Coronary artery (tissue), 2 donors: ENCODE measurements at regions not wholly inside any gene's neighbourhood (a gene's known extent, or its start where the extent isn't known, plus 50 kb on each side); places are given as distances from the start of the nearest gene placed in this dataset.

Source experiments
- DNase-seq: peaks from one replicate; pipeline ENCODE4 v3.0.0-alpha.2; 2017; ENCODE audit warnings: low spot score
- H3K27ac ChIP-seq, 2 donors: fragments of 200-600 bp; sonication (generic); one replicate each; pipeline ENCODE4 v1.5.1; 2016 to 2019
- H3K4me3 ChIP-seq: fragments of 200-600 bp; sonication (generic); 2 replicates; pipeline ENCODE4 v1.5.1; 2016; ENCODE audit warnings: mild to moderate bottlenecking, moderate library complexity
- TF ChIP-seq, protein P1 (sequence below): fragments of 200-600 bp; sonication (generic); IDR thresholded peaks from one replicate; pipeline ENCODE4 v1.5.1; 2019; ENCODE audit warnings: antibody characterized with exemption

DNA sequence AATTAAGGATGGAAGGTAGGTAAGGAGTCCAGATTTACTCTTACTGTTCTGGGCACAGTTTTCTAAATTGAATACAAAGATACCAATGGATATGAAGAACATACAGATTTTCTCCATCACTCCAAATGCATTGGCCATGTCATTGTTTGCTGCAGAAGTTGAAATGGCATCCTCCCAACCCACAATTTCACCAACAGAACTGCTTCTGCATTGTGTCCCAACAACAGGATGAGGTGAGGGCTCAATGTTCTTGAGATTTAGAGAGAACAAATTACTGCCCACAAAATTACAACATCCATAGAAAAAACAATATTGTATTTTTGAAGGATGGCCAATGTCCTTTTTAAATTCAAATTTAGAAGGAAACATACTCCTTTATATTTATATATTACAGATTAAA lies 88.9 kb downstream of the NUDT12 start:
- TF ChIP-seq, protein P1, sequence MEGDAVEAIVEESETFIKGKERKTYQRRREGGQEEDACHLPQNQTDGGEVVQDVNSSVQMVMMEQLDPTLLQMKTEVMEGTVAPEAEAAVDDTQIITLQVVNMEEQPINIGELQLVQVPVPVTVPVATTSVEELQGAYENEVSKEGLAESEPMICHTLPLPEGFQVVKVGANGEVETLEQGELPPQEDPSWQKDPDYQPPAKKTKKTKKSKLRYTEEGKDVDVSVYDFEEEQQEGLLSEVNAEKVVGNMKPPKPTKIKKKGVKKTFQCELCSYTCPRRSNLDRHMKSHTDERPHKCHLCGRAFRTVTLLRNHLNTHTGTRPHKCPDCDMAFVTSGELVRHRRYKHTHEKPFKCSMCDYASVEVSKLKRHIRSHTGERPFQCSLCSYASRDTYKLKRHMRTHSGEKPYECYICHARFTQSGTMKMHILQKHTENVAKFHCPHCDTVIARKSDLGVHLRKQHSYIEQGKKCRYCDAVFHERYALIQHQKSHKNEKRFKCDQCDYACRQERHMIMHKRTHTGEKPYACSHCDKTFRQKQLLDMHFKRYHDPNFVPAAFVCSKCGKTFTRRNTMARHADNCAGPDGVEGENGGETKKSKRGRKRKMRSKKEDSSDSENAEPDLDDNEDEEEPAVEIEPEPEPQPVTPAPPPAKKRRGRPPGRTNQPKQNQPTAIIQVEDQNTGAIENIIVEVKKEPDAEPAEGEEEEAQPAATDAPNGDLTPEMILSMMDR = no peak
- H3K4me3 ChIP-seq = no peak overlapping the region
- no peak overlapping the region for H3K27ac ChIP-seq
- DNase-seq = no peak

DNA sequence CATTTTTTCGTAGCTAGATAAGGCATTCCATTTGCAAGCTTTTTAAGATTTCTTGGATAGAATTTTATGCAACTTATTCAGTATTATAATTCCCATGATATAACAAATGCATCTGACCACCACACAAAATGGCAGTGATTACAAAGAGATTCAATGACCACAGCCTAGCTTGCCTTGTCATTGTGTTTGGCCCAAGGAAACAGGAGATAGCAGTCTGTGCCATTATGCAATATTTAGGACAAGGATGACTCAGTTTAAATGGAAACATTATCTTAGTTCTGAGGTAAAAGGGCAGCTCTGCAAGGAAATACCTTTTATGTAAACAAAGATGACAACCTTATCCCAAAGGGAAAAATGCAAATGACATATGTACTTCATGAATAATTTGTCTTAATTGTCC lies 89.8 kb downstream of the NUDT12 start:
- H3K27ac ChIP-seq = no peak overlapping the region
- no peak for DNase-seq
- TF ChIP-seq, protein P1 = no peak
- no peak overlapping the region for H3K4me3 ChIP-seq

DNA sequence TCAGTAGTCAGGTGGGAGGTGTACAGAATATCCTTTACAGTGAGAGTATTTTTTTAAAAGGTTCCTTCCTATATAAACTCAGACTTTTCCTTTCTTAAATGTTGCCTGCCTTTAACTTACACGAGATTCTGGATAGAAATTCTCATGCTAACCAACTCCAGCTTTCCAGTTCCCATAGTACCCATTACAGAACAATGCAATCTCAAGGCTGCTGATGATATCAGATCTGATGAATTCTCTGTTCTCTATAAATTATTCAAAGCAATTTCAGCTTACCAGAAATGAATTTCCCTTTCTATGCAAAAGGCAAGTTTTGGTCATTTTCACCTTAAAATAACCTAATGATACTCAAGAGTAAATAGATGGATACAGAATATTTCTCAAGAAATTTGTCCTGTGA lies 90.3 kb downstream of the NUDT12 start:
- H3K4me3 ChIP-seq = no peak overlapping the region
- DNase-seq = no peak
- no peak overlapping the region for H3K27ac ChIP-seq
- TF ChIP-seq, protein P1 = no peak

DNA sequence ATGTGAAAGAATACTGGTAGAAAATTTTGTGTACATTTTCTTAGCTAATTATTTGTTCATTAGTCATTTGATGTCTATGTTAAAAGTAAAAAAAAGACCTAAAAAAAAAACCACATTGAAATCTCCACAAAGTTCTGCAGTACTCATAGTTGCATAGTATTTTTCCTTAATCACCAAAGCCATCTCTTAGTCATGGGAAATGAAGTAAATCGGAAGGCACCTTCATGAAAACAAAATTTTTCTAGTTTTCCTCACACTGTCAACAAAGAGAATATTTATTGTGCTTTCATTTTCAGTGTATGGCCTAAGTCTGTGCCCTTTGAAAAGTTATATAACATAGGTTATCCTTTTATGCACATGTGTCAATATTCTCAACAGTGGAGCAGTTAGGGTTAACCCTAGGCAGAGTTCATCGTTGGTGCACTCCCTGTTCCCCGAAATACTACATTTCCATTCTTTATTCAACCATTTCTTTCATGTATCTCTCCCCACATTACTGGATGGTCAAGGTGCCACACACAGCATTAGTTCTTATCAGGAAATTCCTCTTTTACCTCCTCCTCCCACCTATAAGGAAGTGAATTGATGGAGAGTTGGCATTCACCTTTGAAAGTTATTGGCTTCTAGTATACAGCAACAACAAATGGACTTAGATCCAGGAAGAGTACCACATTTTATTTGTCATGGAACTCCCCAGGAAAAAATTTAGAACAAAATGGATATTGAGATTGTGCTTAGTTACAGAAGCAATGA lies 93.1 kb downstream of the NUDT12 start:
- TF ChIP-seq, protein P1 = no peak
- no peak for DNase-seq
- Histone ChIP-seq H3K27ac (no peak overlapping the region), H3K4me3 (no peak overlapping the region)

DNA sequence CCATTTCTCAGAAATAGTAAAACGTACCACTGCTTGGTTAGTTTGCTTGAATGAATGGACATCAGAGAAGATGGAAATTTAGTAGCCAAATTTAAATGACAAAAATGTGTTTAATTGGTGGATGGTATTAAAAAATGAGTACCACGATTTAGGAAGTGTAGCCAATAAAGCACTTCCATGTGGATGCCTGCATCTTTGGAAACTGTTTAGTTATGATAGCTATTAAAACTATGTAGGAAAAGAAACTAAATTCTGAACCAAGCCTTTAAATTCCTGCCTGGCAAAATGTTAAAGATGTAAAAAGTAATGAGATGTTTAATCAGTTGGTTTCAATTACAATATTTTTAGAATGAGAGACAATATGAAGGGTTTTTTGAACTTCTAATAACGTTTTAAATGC lies 94.8 kb downstream of the NUDT12 start:
- Histone ChIP-seq H3K27ac (no peak overlapping the region), H3K4me3 (no peak overlapping the region)
- DNase-seq = no peak
- TF ChIP-seq, protein P1 = no peak

DNA sequence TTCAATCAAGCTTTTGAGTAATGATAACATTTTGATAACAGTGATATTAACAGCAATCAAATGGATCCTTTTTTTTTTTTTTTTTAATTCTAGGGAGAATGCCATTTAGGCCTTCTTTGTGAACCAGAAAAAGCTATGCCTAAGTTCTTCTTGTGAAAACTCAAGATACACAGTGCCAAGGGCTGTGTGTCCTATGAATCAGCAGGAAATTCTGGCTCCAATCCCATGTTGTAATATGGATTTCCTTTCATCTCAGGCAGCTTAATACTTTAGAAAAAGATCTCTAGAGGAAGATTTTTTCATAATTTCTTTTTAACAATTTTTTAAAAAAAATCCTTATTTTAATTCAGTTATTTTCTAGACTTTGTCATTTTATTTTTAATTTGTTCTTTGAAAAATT lies 96.1 kb downstream of the NUDT12 start:
- Histone ChIP-seq H3K27ac (no peak overlapping the region), H3K4me3 (no peak overlapping the region)
- TF ChIP-seq, protein P1 = no peak
- no peak for DNase-seq

DNA sequence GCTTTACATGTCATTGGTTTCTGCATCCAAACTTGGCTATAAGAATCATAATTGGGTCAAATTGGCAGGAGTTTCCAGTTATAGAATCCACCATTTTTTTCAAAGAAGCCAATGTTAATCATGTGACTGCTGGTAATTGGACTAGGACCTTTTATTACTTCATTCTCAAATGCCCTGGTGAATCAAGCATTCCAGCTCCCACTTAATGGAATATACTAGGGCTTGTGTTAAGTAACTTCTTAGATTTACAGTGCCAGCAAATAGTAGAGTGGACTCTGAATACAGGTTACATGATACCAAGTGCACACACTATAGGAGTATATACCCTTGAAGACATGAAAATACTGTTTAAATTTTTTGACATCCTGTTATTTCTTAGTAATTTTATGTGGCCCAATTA lies 96.7 kb downstream of the NUDT12 start:
- TF ChIP-seq, protein P1 = no peak
- no peak for DNase-seq
- H3K27ac ChIP-seq = no peak overlapping the region
- H3K4me3 ChIP-seq = no peak overlapping the region
